OCI-LY7 (cell line): ENCODE measurements at regions not wholly inside any gene's neighbourhood (a gene's known extent, or its start where the extent isn't known, plus 50 kb on each side); places are given as distances from the start of the nearest gene placed in this dataset.

Experiments
- BruUV-seq: library from RNA; stranded (reverse); fragments of 400-500 nt; replicated peaks from 2 replicates; lab custom pipeline; 2021; lab: Mats Ljungman, UMichigan
- CTCF ChIA-PET: fragments of 300-600 bp; sonication (Branson Sonifier 250); formaldehyde crosslinking; loops from one replicate; lab custom pipeline; 2022; ENCODE audit warnings: antibody characterized with exemption; ENCODE audit not compliant: unreplicated experiment; lab: Charles Lee
- POLR2A ChIA-PET: fragments of 300-600 bp; sonication (Branson Sonifier 250); formaldehyde crosslinking; loops from one replicate; lab custom pipeline; 2022; ENCODE audit warnings: antibody characterized with exemption; lab: Charles Lee
- DNase-seq: peaks from one replicate; pipeline ENCODE4 v3.0.0-alpha.2; 2015; ENCODE audit warnings: low spot score
- H2AFZ ChIP-seq: fragments of 200-600 bp; sonication (generic), shearing (Covaris generic); 2 replicates; pipeline ENCODE4 v1.6.1; 2014; ENCODE audit warnings: mild to moderate bottlenecking, antibody characterized with exemption, low read length, moderate library complexity
- H3K27ac ChIP-seq: fragments of 200-600 bp; sonication (generic); 2 replicates; pipeline ENCODE4 v1.5.1; 2014; ENCODE audit warnings: mixed run types, low read depth, mild to moderate bottlenecking, moderate library complexity, low read length, inconsistent platforms; ENCODE audit not compliant: poor library complexity, severe bottlenecking
- H3K36me3 ChIP-seq: fragments of 200-600 bp; sonication (generic); 2 replicates; pipeline ENCODE4 v1.6.1; 2014; ENCODE audit warnings: mild to moderate bottlenecking, antibody characterized with exemption, low read length, moderate library complexity, mixed read lengths; ENCODE audit not compliant: insufficient read depth
- H3K4me1 ChIP-seq: fragments of 200-600 bp; sonication (generic); 2 replicates; pipeline ENCODE4 v1.5.1; 2014; ENCODE audit warnings: mild to moderate bottlenecking, low read length; ENCODE audit not compliant: insufficient read depth, poor library complexity, severe bottlenecking
- H3K4me2 ChIP-seq: fragments of 200-600 bp; sonication (generic); 2 replicates; pipeline ENCODE4 v1.6.1; 2014; ENCODE audit warnings: mild to moderate bottlenecking, low read length
- H3K4me3 ChIP-seq: fragments of 200-600 bp; sonication (generic); 2 replicates; pipeline ENCODE4 v1.5.1; 2014; ENCODE audit warnings: mild to moderate bottlenecking, low read depth, low read length; ENCODE audit not compliant: poor library complexity, severe bottlenecking
- H3K79me2 ChIP-seq: fragments of 200-600 bp; sonication (generic); 2 replicates; pipeline ENCODE4 v1.6.1; 2016; ENCODE audit warnings: low read depth, mild to moderate bottlenecking, low read length, moderate library complexity, mixed read lengths; ENCODE audit not compliant: insufficient read depth
- H3K9me2 ChIP-seq: fragments of 200-600 bp; sonication (generic); 2 replicates; pipeline ENCODE4 v1.6.1; 2016; ENCODE audit warnings: mild to moderate bottlenecking, low read length, mixed read lengths; ENCODE audit not compliant: insufficient read depth
- H3K9me3 ChIP-seq: fragments of 200-600 bp; sonication (generic); 2 replicates; pipeline ENCODE4 v1.6.1; 2014; ENCODE audit warnings: mild to moderate bottlenecking, mixed run types, low read length, mixed read lengths
- H4K20me1 ChIP-seq: fragments of 200-600 bp; sonication (generic); 2 replicates; pipeline ENCODE4 v1.6.1; 2014; ENCODE audit warnings: mild to moderate bottlenecking, antibody characterized with exemption, low read length, moderate library complexity, mixed read lengths; ENCODE audit not compliant: insufficient read depth
- EZH2phosphoT487 ChIP-seq: fragments of 200-600 bp; sonication (generic); IDR thresholded peaks from 2 replicates; pipeline ENCODE4 v1.6.1; 2018; ENCODE audit warnings: low read depth, borderline replicate concordance, mild to moderate bottlenecking, mixed run types, antibody characterized with exemption, low read length, moderate library complexity, mixed read lengths
- intact Hi-C: fragments of 100-400 bp; cut with micrococcal nuclease; formaldehyde crosslinking; loops from one replicate; pipeline ENCODE4 v1.10.0; 2022; ENCODE audit not compliant: unreplicated experiment
- TF ChIP-seq, protein P1 (sequence below): fragments of 200-600 bp; sonication (generic); conservative IDR thresholded peaks from 2 replicates; pipeline ENCODE4 v1.5.1; 2014; ENCODE audit warnings: mild to moderate bottlenecking, antibody characterized with exemption, low read length, moderate library complexity, mixed read lengths

DNA sequence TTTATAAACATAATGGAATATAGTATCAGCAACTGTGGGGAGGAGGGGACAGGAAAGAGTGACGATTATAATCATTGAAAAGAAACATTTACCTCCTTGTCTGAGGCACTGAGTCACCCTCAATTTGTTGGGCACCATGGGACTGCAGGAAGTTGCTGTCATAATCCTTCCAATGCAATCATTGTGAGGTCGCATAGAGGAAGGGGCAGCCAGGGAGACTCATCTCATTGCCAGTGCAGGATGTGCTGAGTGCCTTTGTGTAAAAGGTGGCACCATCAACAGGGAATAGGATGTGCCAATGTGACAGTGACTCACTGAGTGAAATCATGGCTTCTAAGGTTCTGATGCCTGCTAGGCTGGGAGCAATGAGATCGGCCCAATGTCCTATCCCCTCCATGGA, 300.4 kb upstream of the ADAMTS9 start:
- intact Hi-C loops: no loop called here
- H3K36me3 ChIP-seq: no peaks in the 10 kb centered on the region
- H3K9me3 ChIP-seq: no peaks in the 10 kb centered on the region
- no peak overlapping the region for H2AFZ ChIP-seq
- no peaks in the 10 kb centered on the region for H3K4me1 ChIP-seq
- no peaks in the 10 kb centered on the region for H3K79me2 ChIP-seq
- H4K20me1 ChIP-seq: no peaks in the 10 kb centered on the region
- H3K9me2 ChIP-seq: no peaks in the 10 kb centered on the region
- no peak overlapping the region for H3K4me3 ChIP-seq
- H3K4me2 ChIP-seq: no peak overlapping the region
- BruUV-seq: no TSS peak
- no peak for DNase-seq
- POLR2A ChIA-PET: no interaction called here
- no peak for TF ChIP-seq EZH2phosphoT487
- TF ChIP-seq, protein P1, sequence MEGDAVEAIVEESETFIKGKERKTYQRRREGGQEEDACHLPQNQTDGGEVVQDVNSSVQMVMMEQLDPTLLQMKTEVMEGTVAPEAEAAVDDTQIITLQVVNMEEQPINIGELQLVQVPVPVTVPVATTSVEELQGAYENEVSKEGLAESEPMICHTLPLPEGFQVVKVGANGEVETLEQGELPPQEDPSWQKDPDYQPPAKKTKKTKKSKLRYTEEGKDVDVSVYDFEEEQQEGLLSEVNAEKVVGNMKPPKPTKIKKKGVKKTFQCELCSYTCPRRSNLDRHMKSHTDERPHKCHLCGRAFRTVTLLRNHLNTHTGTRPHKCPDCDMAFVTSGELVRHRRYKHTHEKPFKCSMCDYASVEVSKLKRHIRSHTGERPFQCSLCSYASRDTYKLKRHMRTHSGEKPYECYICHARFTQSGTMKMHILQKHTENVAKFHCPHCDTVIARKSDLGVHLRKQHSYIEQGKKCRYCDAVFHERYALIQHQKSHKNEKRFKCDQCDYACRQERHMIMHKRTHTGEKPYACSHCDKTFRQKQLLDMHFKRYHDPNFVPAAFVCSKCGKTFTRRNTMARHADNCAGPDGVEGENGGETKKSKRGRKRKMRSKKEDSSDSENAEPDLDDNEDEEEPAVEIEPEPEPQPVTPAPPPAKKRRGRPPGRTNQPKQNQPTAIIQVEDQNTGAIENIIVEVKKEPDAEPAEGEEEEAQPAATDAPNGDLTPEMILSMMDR: no peak
- no peak overlapping the region for H3K27ac ChIP-seq
- CTCF ChIA-PET: no interaction called here

DNA sequence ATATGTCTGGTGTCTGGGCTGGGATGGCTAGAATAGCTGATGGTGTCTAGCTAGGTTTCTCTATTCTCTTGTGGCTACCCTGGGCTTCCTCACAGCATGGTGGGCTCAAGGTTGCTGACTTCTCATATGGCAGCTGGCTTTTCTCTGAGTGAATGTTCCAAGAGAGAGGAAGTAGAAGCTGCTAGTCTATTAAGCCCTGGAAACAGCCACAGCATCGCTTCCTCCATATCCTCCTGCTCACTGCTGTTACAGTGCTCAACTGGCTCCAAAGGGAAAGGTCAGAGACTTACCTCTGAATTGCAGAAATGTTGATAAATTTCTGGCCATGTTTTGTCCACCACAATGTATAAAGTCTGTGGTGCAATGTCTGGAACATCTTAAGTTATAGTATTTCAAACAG, 299.9 kb upstream of the ADAMTS9 start:
- no TSS peak for BruUV-seq
- H3K79me2 ChIP-seq: no peaks in the 10 kb centered on the region
- TF ChIP-seq, protein P1: no peak
- TF ChIP-seq EZH2phosphoT487: no peak
- H3K9me2 ChIP-seq: no peaks in the 10 kb centered on the region
- H2AFZ ChIP-seq: no peak overlapping the region
- H4K20me1 ChIP-seq: no peaks in the 10 kb centered on the region
- H3K4me2 ChIP-seq: no peak overlapping the region
- ChIA-PET POLR2A (no interaction called here), CTCF (no interaction called here)
- no peaks in the 10 kb centered on the region for H3K9me3 ChIP-seq
- intact Hi-C loops: no loop called here
- H3K4me1 ChIP-seq: no peaks in the 10 kb centered on the region
- DNase-seq: no peak
- no peaks in the 10 kb centered on the region for H3K36me3 ChIP-seq
- H3K27ac ChIP-seq: no peak overlapping the region
- no peak overlapping the region for H3K4me3 ChIP-seq

DNA sequence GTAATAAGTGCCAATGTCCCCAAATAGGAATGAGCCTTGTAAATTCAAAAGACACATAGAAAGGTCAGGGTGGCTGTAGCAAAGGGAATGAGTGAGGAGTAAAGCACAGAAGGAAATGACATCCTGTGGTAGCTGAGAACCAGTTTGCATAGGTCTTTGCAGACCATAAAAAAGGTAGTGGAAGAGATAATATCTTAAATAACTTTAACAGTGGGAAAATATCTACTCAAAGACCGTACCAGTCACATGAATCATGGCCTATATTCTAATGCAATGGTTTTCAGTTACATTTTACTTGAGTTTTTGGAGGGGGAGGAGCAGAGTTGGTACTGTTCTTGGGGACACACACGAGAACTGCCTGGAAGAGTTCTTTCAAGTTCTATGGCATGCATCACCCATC, 297.3 kb upstream of the ADAMTS9 start:
- intact Hi-C loops: no loop called here
- ChIA-PET CTCF (no interaction called here), POLR2A (no interaction called here)
- H4K20me1 ChIP-seq: no peaks in the 10 kb centered on the region
- H3K4me3 ChIP-seq: no peak overlapping the region
- H3K79me2 ChIP-seq: no peaks in the 10 kb centered on the region
- no TSS peak for BruUV-seq
- H3K27ac ChIP-seq: no peak overlapping the region
- no peaks in the 10 kb centered on the region for H3K36me3 ChIP-seq
- no peak overlapping the region for H3K4me2 ChIP-seq
- TF ChIP-seq, protein P1: no peak
- TF ChIP-seq EZH2phosphoT487: no peak
- H3K4me1 ChIP-seq: no peaks in the 10 kb centered on the region
- H3K9me2 ChIP-seq: no peaks in the 10 kb centered on the region
- no peak overlapping the region for H2AFZ ChIP-seq
- no peak for DNase-seq
- H3K9me3 ChIP-seq: no peaks in the 10 kb centered on the region
